Neural crest cell (in vitro differentiated cells): ENCODE measurements at regions not wholly inside any gene's neighbourhood (a gene's known extent, or its start where the extent isn't known, plus 50 kb on each side); places are given as distances from the start of the nearest gene placed in this dataset.

Source experiments
- DNase-seq: peaks from one replicate; pipeline ENCODE4 v3.0.0; 2021; ENCODE audit warnings: low read depth, mixed read lengths, low spot score
- H3K27ac Mint-ChIP-seq: one replicate; pipeline ENCODE4 v1.8.0; 2021; ENCODE audit warnings: mild to moderate bottlenecking, mixed read lengths; ENCODE audit not compliant: unreplicated experiment
- H3K27me3 Mint-ChIP-seq: 2 replicates; pipeline ENCODE4 v1.8.0; 2021; ENCODE audit warnings: low read depth, mild to moderate bottlenecking, mixed read lengths
- H3K36me3 Mint-ChIP-seq: 2 replicates; pipeline ENCODE4 v1.8.0; 2021; ENCODE audit warnings: low read depth, mild to moderate bottlenecking, mixed read lengths
- H3K4me1 Mint-ChIP-seq: 2 replicates; pipeline ENCODE4 v1.8.0; 2021; ENCODE audit warnings: mixed read lengths
- H3K4me3 Mint-ChIP-seq: one replicate; pipeline ENCODE4 v1.8.0; 2021; ENCODE audit warnings: mild to moderate bottlenecking, mixed read lengths
- H3K9me3 Mint-ChIP-seq: 2 replicates; pipeline ENCODE4 v1.8.0; 2021; ENCODE audit warnings: mixed read lengths
- CTCF ChIP-seq: fragments of 200-600 bp; sonication (generic); conservative IDR thresholded peaks from 2 replicates; pipeline ENCODE4 v1.5.0; 2021; ENCODE audit warnings: antibody characterized with exemption, mild to moderate bottlenecking

- Mint-ChIP-seq H3K9me3 (no peaks in the 10 kb centered on the region), H3K36me3 (no peaks in the 10 kb centered on the region), H3K4me1 (no peaks in the 10 kb centered on the region), H3K27ac (no peak overlapping the region), H3K4me3 (no peak overlapping the region), H3K27me3 (peaks cover 8% of the 10 kb centered on the region)
- no peak for DNase-seq
- no peak for TF ChIP-seq CTCF
Observed at GRCh38 chr22:34481090-34481489, 560.8 kb upstream of the LARGE1 start.

- no peaks in the 10 kb centered on the region for H3K36me3 Mint-ChIP-seq
- H3K27ac Mint-ChIP-seq, result no peak overlapping the region
- H3K27me3 Mint-ChIP-seq, result peaks cover 24% of the 10 kb centered on the region
- H3K9me3 Mint-ChIP-seq, result no peaks in the 10 kb centered on the region
- H3K4me1 Mint-ChIP-seq, result peaks cover 4% of the 10 kb centered on the region
- TF ChIP-seq CTCF, result no peak
- H3K4me3 Mint-ChIP-seq, result no peak overlapping the region
- no peak for DNase-seq
Observed at GRCh38 chr22:34486381-34486780, 566.1 kb upstream of the LARGE1 start.

- Mint-ChIP-seq H3K36me3 (no peaks in the 10 kb centered on the region), H3K9me3 (peaks cover 10% of the 10 kb centered on the region), H3K4me3 (no peak overlapping the region), H3K4me1 (peaks cover 4% of the 10 kb centered on the region), H3K27ac (no peak overlapping the region), H3K27me3 (peaks cover 36% of the 10 kb centered on the region)
- TF ChIP-seq CTCF, result no peak
- DNase-seq, result no peak
Observed at GRCh38 chr22:34489861-34490260, 569.6 kb upstream of the LARGE1 start.

- no peak for TF ChIP-seq CTCF
- Mint-ChIP-seq H3K27ac (no peak overlapping the region), H3K4me3 (no peak overlapping the region), H3K9me3 (peaks cover 10% of the 10 kb centered on the region), H3K27me3 (peaks cover 37% of the 10 kb centered on the region), H3K4me1 (peaks cover 4% of the 10 kb centered on the region), H3K36me3 (no peaks in the 10 kb centered on the region)
- no peak for DNase-seq
Observed at GRCh38 chr22:34490886-34491285, 570.6 kb upstream of the LARGE1 start.

- H3K4me1 Mint-ChIP-seq, result peaks cover 4% of the 10 kb centered on the region
- no peak for DNase-seq
- no peak for TF ChIP-seq CTCF
- no peak overlapping the region for H3K4me3 Mint-ChIP-seq
- H3K27me3 Mint-ChIP-seq, result peaks cover 34% of the 10 kb centered on the region
- peaks cover 2% of the 10 kb centered on the region for H3K36me3 Mint-ChIP-seq
- H3K9me3 Mint-ChIP-seq, result peaks cover 14% of the 10 kb centered on the region
- H3K27ac Mint-ChIP-seq, result no peak overlapping the region
Observed at GRCh38 chr22:34493486-34493885, 572.5 kb upstream of the ISX start.

GRCh38 chr22:34501366-34501965 is 564.5 kb upstream of the ISX start:
- TF ChIP-seq CTCF, result no peak
- DNase-seq, result no peak
- Mint-ChIP-seq H3K9me3 (peaks cover 11% of the 10 kb centered on the region), H3K36me3 (peaks cover 2% of the 10 kb centered on the region), H3K4me3 (no peak overlapping the region), H3K4me1 (no peaks in the 10 kb centered on the region), H3K27me3 (peaks cover 4% of the 10 kb centered on the region), H3K27ac (no peak overlapping the region)
